ENCODE measurements at regions not wholly inside any gene's neighbourhood (a gene's known extent, or its start where the extent isn't known, plus 50 kb on each side); places are given as distances from the start of the nearest gene placed in this dataset.

GRCh38 chr4:170716868-170717267 is 627.1 kb upstream of the AADAT start:
- TF ChIP-seq, protein P1, sequence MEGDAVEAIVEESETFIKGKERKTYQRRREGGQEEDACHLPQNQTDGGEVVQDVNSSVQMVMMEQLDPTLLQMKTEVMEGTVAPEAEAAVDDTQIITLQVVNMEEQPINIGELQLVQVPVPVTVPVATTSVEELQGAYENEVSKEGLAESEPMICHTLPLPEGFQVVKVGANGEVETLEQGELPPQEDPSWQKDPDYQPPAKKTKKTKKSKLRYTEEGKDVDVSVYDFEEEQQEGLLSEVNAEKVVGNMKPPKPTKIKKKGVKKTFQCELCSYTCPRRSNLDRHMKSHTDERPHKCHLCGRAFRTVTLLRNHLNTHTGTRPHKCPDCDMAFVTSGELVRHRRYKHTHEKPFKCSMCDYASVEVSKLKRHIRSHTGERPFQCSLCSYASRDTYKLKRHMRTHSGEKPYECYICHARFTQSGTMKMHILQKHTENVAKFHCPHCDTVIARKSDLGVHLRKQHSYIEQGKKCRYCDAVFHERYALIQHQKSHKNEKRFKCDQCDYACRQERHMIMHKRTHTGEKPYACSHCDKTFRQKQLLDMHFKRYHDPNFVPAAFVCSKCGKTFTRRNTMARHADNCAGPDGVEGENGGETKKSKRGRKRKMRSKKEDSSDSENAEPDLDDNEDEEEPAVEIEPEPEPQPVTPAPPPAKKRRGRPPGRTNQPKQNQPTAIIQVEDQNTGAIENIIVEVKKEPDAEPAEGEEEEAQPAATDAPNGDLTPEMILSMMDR (IDR thresholded peaks at IDR 0.05) = no peak
- no peak for TF ChIP-seq POLR2AphosphoS5 (IDR thresholded peaks at IDR 0.05; ENCODE audit: insufficient read depth in 1 of 2, low read depth in 1 of 2)
